ENCODE measurements at regions not wholly inside any gene's neighbourhood (a gene's known extent, or its start where the extent isn't known, plus 50 kb on each side); places are given as distances from the start of the nearest gene placed in this dataset.
A peak's percentile ranks its signal among the peaks of the same experiment; 100 is the strongest.
"Not testable (repeated sequence)": the region's sequence is repeated elsewhere in the genome, so short reads cannot be mapped to it uniquely, and the experiment has no call there.

GRCh38 chr7:28330384-28331070 lies 81.8 kb upstream of the CREB5 start:
- DNase-seq, result no peak

DNA sequence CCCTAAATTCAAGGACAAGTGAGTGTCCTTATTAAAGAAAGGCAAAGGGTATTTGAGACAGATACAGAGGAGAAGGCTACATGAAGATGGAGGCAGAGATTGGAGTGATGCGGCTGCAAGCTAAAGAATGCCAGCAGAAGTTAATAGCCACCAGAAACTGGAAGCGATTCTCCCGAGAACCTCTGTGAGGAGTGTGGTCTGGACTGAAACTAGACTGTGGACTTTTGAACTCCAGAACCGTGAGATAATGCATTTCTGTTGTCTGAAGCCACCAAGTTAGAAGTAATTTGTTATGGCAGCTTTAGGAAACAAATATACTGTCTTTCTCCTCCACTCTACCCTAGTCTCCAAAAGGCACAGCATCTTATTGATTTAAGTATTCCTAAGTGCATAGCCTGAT lies 80.3 kb upstream of the CREB5 start:
- no peak for DNase-seq

DNA sequence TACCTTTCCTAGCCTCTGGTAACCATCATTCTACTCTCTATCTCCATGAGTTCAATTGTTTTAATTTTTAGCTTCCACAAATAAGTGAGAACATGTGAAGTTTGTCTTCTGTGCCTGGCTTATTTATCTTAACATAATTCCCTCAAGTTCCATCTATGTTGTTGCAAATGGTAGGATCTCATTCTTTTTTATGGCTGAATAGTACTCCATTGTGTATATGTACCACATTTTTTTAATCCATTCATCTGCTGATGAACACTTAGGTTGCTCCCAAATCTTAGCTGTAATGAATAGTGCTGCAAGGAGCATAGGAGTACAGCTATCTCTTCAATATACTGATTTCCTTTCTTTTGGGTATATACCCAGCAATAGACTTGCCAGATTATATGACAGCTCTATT lies 78.8 kb upstream of the CREB5 start:
- DNase-seq, result not testable (repeated sequence)

GRCh38 chr7:28336806-28337205 lies 75.5 kb upstream of the CREB5 start:
- DNase-seq, result no peak

- DNase-seq, result no peak
Measured at GRCh38 chr7:28338041-28338440, 74.3 kb upstream of the CREB5 start.

DNA sequence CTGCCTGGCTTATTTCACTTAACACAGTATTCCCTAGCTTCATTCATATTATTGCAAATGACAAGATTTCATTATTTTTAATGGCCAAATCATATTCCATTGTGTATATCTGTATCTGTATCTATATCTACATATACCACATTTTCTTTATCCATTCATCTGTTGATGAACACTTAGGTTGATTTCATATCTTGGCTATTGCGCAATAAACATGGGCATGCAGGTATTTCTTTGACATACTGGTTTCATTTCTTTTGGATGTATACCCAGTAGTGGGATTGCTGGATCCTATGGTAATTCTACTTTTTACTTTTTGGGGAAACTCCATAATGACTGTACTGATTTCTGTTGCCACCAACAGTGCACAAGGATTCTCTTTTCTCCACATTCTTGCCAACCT lies 68.9 kb upstream of the CREB5 start:
- no peak for DNase-seq

DNA sequence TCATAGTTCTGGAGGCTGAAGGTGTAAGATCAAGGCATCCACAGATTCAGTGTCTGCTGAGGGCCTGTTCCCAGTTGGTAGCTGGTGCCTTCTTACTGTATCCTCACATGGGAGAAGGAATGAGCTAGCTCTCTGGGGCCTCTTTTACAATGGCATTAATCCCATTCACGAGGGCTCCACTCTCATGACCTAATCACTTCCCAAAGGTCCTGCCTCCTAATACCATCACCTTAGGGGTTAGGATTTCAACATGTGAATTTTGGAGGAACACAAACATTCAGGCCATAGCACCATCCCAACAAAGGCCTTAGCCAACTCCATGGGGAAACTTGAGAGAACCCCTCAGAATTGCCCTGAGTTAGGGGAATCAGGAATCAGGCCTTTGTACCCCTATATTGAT lies 66.1 kb upstream of the CREB5 start:
- DNase-seq, result no peak

GRCh38 chr7:28346676-28347363 lies 65.5 kb upstream of the CREB5 start:
- no peak for DNase-seq

GRCh38 chr7:28347475-28348318 lies 64.6 kb upstream of the CREB5 start:
- DNase-seq, result peak; percentile 62

DNA sequence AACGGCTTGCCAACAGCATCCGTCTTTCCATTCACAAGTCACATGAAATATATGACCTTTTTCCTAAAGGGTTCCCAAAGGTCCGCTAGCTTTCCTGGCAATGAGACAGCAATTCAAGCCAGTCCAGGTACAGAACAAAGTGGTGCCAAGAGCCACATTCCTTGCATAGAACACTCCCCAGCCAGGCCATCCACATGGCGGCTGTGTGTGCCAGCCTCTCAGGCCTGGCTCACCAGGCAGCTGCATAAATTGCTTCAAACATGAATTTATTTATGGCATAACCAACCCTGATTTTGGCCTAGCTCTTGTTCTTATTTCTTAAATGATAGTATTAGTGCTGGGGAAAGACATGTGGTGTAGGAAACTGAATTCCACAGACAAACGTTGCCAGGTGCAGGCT lies 63.7 kb upstream of the CREB5 start:
- peak; percentile 67 for DNase-seq

DNA sequence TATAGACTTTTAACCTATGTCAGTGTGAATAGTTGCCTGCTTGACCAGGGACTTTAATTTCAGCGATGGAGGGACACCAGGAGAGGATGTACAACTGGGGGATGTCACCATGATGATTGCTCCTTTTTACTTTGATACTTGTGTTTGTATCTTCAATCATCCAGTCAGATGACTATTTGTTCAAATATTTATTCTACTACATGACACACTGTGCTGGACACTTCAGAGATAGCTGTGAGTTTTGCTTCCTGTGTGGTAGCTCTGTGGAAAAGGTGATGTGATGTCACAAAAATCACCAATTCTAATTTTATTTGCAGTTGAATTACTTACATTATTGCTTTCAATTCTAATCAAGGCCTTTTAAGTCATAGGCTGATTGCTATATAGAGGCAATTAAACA lies 62.7 kb upstream of the CREB5 start:
- peak; percentile 81 for DNase-seq

DNA sequence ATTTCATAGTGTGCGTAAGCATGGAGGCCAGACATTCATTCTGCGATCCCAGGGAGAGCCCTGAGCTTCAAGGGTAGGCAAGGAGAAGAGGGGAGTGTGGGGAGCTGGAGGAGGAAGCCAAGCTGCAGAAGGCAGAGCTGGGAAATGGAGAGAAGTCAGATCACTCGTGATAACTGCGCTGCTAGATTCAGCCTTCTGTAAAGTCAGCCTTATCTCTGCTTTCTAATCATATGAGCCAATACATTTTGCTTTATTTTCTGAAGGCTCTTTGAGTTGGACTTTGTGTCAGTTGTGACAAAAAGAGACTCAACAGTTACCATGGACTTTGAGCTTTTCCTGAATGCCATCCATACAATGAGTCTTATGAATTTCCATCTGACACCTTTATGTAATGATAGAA lies 61.7 kb upstream of the CREB5 start:
- no peak for DNase-seq

- no peak for DNase-seq
Measured at GRCh38 chr7:28351450-28351849, 60.9 kb upstream of the CREB5 start.

GRCh38 chr7:28354601-28355402 lies 57.5 kb upstream of the CREB5 start:
- DNase-seq, result peak; percentile 71

GRCh38 chr7:28355635-28356319 lies 56.5 kb upstream of the CREB5 start:
- peak; percentile 99 for DNase-seq

GRCh38 chr7:28356619-28357018 lies 55.7 kb upstream of the CREB5 start:
- DNase-seq, result peak; percentile 84

DNA sequence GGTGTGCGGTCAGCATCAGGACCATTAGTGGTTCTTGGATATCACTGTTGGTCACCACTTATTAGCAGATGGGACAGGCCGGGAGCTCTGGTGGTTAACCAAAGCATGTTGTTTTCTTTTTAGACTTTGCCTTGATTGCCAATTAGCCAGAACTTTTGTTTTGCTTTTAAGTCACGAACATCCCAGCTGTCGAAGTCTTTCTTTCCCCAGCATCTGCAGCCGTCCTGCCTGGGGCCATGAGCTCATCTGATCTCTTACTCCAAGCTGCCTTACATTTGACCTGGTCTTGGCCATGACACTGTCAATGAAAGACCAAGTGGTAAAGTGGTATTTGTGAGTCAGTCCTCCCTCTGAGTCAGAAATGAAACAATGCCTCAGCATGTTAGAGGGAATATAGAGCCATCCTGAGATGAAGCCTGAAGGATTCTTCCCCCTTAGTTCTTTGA lies 53.9 kb upstream of the CREB5 start:
- DNase-seq, result no peak

GRCh38 chr7:28360739-28361138 lies 51.6 kb upstream of the CREB5 start:
- DNase-seq, result peak; percentile 34

DNA sequence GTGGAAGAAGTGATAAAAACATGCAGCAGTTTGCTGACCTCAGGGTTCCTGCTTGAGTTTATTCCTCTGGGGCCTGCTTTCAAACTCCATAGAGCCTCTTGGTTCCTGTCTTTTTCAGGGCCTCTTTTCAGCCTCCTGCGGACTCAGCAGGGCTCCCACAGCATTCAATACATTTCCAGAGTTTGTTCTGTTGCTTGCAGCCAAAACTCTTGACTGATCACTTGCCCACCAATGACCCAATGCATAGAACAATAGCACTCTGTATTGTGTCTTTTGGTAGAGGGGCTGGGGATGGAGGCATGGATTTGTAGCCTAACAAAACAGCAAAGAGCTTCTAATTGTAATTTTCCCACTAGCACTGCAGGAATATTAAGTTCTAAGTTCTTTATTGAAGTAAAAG lies 50.8 kb upstream of the CREB5 start:
- no peak for DNase-seq

DNA sequence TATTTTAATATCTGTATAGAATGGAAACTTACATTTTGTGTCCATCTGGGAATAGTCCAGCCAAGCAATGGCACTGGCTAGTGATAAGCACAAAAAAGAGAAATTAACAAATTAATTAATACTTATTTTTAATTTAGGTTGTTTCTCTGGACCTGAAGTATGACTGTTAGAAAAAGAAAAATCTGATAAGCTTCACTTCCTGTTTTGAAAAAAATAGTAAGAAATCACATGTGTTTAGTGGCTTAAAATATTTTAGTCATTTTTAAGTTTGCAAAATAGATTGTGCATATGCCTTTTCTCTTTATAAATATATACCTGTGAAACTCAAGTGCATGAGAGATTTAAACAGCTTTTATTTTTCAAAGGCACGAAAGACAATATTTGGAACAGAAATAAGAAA lies 50.1 kb upstream of the CREB5 start:
- DNase-seq, result no peak

All from SHP77 treated with DMSO at 0.1 percent for 48 hours (cell line).